ENCODE measurements at regions not wholly inside any gene's neighbourhood (a gene's known extent, or its start where the extent isn't known, plus 50 kb on each side); places are given as distances from the start of the nearest gene placed in this dataset.

- Histone ChIP-seq H3K36me3 (ENCODE audit: control insufficient read depth in 2 of 2, extremely low read depth in 1 of 2, insufficient read depth in 2 of 2, low read length in 2 of 2) (no peaks in the 10 kb centered on the region), H3K9me3 (replicated peaks; ENCODE audit: control insufficient read depth, insufficient read depth, low read length) (no peaks in the 10 kb centered on the region), H3K4me1 (ENCODE audit: control insufficient read depth, extremely low read depth, insufficient read depth, low read length) (peaks cover 30% of the 10 kb centered on the region), H3K27ac (ENCODE audit: insufficient read depth, low read depth, low read length) (no peak overlapping the region), H3K27me3 (ENCODE audit: control insufficient read depth in 2 of 2, insufficient read depth in 2 of 2, low read length in 2 of 2) (no peaks in the 10 kb centered on the region), H2AFZ (ENCODE audit: low read depth, low read length) (peak overlapping the region; percentile 11), H3K9ac (replicated peaks; ENCODE audit: extremely low read depth, insufficient read depth, low read length) (no peak overlapping the region), H3K4me3 (replicated peaks in 1 of 3; ENCODE audit: insufficient read depth in 1 of 3, low read depth in 1 of 3, low read length in 3 of 3) (no peak overlapping the region), H4K20me1 (replicated peaks; ENCODE audit: control insufficient read depth, extremely low read depth, insufficient read depth, low read length) (no peaks in the 10 kb centered on the region), H3K79me2 (ENCODE audit: control insufficient read depth, insufficient read depth, low read length) (no peaks in the 10 kb centered on the region), H3K4me2 (ENCODE audit: insufficient read depth, low read length) (no peak overlapping the region), H3K9me1 (replicated peaks; ENCODE audit: control insufficient read depth, extremely low read depth, insufficient read depth, low read length) (no peaks in the 10 kb centered on the region)
- dilution Hi-C loops (cut with MboI; ENCODE audit: extremely low pct_ligation_motif_present, low sequenced_read_pairs) (no loop called here), intact Hi-C loops (cut with micrococcal nuclease) (loop anchor here (10.0 kb wide), 3 partner anchors 693 to 1813 kb away; no protein-coding TSS in a partner anchor)
- no peak for FAIRE-seq
- BruUV-seq (replicated peaks), result no TSS peak
- no peak for TF ChIP-seq FOS (IDR thresholded peaks at IDR 0.05; ENCODE audit: borderline replicate concordance, insufficient read depth, low read length)
- TF ChIP-seq CTCF (IDR thresholded peaks at IDR 0.05; ENCODE audit: extremely low read depth in 1 of 2, insufficient read depth in 1 of 2, low read depth in 1 of 2, low read length in 2 of 2), result no peak
- TF ChIP-seq JUN (IDR thresholded peaks at IDR 0.05; ENCODE audit: borderline replicate concordance, insufficient read depth, insufficient read length, low read depth), result no peak
- no peak for TF ChIP-seq POLR2A (IDR thresholded peaks at IDR 0.05; ENCODE audit: low read depth, low read length)
- TF ChIP-seq EZH2 (IDR thresholded peaks at IDR 0.05; ENCODE audit: borderline replicate concordance, low read depth, low read length, severe bottlenecking), result no peak
- no peak for TF ChIP-seq MYC (IDR thresholded peaks at IDR 0.05; ENCODE audit: low read depth, low read length)
- no peak for TF ChIP-seq MAX (IDR thresholded peaks at IDR 0.05; ENCODE audit: insufficient read depth, insufficient read length)
- TF ChIP-seq GATA2 (IDR thresholded peaks at IDR 0.05; ENCODE audit: insufficient read depth, insufficient read length, low read depth, low read length), result no peak
- no peak for TF ChIP-seq POLR2AphosphoS5 (IDR thresholded peaks at IDR 0.05; ENCODE audit: insufficient read depth, low read depth, low read length)
- DNase-seq (ENCODE audit: low read depth, low spot score), result no peak
- ChIA-PET POLR2A (no interaction called here), CTCF (no interaction called here)
Observed at GRCh38 chr1:192448026-192448578, 127.5 kb upstream of the RGS1 start.

All from endothelial cell of umbilical vein (primary cell).